GM10266 (cell line): ENCODE measurements at regions not wholly inside any gene's neighbourhood (a gene's known extent, or its start where the extent isn't known, plus 50 kb on each side); places are given as distances from the start of the nearest gene placed in this dataset.

Experiments
- DNase-seq: peaks from one replicate; pipeline ENCODE4 v3.0.0; 2012; ENCODE audit errors: extremely low spot score
- CTCF ChIP-seq: IDR thresholded peaks from 2 replicates; pipeline ENCODE4 v1.5.1; 2012; ENCODE audit warnings: mild to moderate bottlenecking, low read depth; ENCODE audit not compliant: control insufficient read depth, insufficient read depth; ENCODE audit errors: missing control alignments

GRCh38 chr7:106181658-106182265 is 69.7 kb upstream of the SYPL1 start:
- no peak for TF ChIP-seq CTCF
- DNase-seq = no peak

DNA sequence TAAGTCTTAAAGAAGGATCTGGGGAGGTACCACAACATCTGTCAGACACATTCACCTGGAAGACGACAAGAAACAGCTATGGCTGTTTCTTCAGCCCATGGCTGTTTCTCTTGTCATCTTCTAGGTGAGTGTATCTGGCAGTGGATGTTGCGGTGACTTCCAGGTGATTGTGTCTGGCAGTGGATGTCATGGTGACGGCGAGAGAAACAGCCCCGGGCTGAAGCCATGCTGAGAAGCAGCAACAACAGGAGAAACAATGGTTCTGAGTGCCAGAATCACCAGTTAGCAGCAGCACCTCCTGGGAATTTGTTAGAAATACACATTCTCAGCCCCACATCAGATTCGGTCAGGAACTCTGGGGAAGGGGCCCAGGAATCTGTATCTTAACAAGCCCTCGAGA is 68.6 kb upstream of the SYPL1 start:
- TF ChIP-seq CTCF = no peak
- no peak for DNase-seq

DNA sequence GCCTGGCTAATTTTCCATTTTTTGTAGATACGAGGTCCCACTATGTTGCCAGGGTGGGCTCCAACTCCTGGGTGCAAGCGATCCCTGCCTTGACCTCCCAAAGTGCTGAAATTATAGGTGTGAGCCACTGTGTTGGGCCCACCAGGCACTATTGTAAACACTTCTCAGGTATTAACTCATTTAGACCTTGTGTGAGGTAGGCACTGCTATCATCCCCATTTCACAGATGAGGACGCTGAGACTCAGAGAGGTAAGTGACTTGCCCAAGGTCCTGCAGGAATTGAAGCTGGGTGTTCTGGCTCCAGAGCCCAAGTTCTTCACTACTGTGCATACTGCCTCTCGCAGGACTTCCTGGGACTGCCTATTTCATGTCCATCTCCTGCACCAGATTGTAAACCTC is 67.1 kb upstream of the SYPL1 start:
- no peak for DNase-seq

GRCh38 chr7:106178593-106179134 is 66.6 kb upstream of the SYPL1 start:
- TF ChIP-seq CTCF = peak; percentile 6
- no peak for DNase-seq

More for the DNA sequence above, 67.1 kb upstream of the SYPL1 start:
- TF ChIP-seq CTCF = no peak

DNA sequence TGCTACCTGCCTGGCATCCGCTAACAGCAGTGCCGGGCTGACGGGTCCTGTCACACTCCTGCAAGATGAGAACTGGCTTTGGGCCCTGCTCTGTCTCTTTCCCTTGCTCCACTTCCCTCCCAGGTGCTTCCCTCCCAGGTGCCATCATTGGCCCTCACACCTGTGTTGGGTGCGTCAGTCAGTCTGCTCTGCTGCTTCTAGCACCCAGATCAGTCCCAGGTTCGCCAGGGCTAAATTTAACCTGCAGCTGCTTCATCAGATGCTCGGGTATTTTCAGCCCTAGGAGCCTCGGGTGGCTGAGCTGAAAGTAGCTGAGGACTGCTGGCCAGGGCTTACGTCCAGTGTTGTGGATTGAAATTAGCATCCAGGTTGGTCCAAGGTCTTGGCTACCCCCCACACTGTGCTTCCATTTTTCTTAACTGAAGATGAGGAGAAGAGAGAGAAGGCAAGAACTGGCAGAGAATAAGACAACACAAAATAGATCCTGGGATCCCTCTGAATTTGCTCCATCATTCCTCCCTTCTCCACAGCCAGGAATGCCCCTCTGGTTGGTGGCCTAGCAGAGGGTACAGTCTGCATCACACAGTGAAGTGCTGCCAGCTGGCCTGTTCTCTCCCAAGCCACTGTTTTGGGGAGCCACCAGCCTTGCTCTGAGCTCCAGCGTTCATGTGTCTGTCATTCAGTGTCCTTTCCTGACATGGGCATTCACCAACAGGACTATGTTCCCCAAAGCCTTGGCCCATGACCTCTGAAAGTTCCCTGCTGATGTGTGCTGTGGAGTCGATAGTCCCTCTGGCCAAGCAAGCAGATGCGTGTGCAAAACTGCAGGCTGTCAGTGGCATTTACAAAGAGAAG is 65.9 kb upstream of the SYPL1 start:
- TF ChIP-seq CTCF = no peak
- no peak for DNase-seq

DNA sequence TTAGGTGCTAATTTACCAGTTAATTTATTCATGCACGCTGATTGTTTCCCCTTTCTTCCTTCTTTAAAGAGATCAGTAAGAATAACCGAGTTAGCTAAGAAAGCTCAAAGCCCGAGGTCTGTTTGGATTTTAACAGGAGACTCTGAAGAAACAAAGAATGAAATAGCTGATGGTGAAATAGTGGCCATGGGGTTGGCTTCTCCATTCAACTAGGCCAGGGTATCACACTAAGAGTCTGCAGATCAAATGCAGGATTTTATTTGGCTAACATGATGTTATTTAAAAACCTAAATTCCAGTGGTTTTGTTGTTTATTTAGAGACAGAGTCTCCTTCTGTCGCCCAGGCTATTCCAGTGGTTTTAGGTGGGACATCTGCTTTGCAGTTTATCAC is 65.2 kb upstream of the SYPL1 start:
- DNase-seq = no peak
- no peak for TF ChIP-seq CTCF
